GM21786 (cell line): ENCODE measurements at regions not wholly inside any gene's neighbourhood (a gene's known extent, or its start where the extent isn't known, plus 50 kb on each side); places are given as distances from the start of the nearest gene placed in this dataset.

Source experiments
- ATAC-seq: cut with Tn5 transposase; IDR thresholded peaks from one replicate; pipeline ENCODE4 v1.9.1; 2021; ENCODE audit not compliant: unreplicated experiment

DNA sequence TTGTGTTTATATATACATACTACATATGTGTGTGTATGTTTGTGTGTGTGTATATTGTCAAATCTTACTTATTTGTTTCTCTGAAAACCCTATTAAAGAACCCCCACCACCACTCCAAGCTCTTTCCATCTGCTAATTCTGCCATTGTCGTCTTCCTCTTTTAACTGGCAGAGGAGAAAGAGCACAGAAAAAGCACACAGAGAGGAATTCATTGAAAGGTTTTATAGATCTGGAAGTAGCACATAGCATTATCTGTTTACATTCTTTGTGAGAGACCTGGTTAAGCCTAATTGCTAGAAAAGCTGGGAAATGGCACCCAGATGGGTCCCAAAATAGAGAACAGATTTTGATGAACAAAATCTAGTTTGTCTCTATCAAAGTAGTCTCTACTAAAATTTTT is 800.0 kb upstream of the PIK3C3 start:
- ATAC-seq = no peak

DNA sequence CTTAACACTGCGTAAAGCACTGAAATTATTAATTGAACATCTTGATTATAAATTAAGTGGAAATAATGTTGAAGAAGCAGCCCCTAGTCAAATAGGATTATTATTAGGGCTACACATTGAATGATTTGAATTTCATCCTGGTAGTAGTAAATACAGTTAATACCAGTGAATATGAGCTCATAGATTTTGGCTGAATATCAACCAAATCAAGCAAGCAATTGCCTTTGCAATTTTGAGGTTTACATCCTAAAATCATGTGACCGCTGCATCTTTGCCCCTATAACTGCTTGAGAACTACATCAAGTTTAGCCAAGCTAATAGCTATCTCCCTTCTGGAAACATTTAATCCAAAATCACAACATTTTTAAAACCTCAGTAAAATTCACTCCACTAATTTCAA is 801.2 kb upstream of the PIK3C3 start:
- no peak for ATAC-seq

DNA sequence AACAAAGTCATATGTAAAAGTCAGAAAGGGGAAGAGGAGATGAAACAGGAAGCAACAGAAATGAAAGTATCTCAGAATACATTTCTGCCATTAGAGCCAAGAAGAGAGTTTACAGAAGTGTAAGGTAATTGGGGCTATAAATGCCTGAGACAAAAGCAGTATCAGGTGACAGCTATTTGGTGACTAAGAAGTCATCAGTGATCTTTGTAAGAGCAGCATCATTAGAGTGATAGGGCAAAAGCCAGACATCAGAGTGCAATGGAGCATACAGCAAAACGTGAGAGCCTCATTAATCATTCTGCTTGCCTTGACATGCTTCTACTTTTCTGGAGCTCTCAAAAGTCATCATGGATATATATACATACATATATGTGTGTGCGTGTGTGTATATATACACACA is 804.7 kb upstream of the PIK3C3 start:
- ATAC-seq = no peak

DNA sequence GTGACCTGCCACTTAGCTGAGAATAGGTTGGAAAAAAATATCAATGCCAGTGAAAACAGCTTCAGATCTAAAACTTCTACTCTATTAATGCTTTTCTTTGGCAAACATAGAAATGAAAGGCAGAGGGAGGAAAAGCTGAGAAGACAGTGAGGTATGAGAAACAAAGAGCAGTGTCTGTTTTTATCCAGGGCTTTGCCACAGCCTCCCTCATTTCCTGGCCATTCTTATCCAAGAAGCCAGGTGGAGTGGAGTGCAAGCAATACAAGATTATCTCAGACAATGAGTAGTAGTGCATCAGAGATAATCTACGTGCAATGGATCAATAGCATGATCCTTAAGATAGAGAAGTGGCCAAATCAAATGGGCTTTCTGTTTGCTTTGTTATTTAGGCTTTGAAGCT is 808.7 kb upstream of the PIK3C3 start:
- ATAC-seq = no peak

DNA sequence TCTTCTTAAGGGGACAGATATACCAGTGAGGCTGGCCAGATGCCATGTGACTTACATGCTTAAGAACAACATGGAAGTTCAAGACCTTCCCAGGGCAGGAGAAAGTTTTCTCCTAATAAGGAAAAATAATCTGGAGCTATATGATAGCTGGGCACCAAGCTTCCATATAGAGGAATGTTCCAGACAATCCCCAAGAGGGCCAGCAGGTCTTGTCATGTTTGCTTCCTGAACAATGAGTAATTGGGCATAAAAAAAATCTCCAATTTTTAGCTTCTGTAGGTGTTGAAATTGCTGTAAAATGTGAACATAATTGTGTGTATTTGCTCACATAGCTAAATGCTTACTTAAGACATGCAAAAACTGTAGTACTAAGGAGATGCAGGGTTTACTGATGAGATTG is 809.5 kb upstream of the PIK3C3 start:
- no peak for ATAC-seq

DNA sequence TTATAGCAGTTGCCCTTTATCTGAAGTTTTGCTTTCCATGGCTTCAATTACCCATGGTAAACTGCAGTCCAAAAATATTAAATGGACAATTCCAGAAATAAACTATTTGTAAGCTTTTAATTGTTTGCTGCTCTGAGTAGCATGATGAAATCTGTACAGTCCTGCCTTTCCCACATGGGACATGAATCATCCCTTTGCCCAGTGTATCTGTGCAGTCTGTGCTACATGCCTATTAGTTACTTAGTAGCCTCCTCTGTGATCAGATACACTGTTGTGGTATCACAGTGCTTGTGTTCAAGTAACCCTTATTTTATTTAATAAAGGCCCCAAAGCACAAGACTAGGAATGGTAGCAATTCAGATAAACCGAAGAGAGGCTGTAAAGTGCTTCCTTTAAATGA is 810.6 kb upstream of the PIK3C3 start:
- ATAC-seq = no peak

DNA sequence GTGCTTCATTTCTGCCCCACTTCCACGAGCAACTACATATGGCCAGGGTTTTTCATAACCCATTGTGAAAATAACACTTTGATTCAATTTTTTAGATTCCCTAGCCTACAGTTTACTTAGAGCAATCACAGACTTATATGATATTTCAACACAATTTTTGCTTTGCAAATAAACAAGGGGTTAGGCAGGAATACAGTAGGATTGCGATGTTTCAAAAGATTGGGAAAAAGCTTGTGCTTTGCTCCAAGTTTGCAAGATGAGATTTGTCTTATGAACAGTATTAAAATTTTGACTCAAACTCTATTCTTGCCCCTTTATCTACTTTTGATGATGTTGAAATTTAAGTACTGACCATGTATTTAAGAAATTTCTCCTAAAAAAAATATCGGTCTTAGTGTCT is 814.5 kb upstream of the PIK3C3 start:
- no peak for ATAC-seq

DNA sequence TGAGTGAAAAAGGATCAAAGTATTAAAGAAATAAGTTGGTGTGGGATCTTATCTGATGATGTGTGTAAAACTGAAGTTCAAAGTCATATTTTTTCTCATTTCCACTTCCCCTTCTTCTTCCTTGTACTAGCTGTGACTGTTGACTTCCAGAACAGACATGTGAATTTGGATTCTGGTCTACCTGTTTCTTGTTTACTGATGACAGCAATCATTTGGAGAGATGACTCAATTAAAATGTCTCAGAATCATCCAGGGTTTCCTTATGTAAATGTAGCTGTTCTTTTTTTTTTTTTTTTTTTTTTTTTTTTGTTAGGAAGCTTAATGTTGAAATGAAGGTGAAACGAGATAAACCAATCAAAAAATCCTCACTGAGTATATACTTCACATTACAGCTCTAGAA is 819.9 kb upstream of the PIK3C3 start:
- ATAC-seq = no peak

DNA sequence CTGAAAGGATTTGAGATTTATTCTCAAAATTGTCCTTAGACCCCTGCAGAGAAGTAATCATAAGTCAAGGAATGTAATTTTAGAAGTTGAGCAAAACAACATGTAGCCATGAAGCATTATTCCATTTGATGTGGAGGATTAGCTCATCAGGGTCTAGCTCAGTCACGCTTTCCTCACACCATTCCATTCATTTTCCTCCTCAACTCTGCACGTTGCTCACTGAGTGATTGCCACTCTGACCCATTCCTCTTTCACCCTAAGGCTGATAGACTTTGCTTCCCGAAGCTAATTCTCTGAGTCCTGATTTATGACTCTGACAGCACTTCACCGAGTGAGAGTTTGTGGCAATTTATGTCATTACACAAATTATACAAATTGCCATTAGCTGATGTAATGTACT is 820.6 kb upstream of the PIK3C3 start:
- ATAC-seq = no peak

DNA sequence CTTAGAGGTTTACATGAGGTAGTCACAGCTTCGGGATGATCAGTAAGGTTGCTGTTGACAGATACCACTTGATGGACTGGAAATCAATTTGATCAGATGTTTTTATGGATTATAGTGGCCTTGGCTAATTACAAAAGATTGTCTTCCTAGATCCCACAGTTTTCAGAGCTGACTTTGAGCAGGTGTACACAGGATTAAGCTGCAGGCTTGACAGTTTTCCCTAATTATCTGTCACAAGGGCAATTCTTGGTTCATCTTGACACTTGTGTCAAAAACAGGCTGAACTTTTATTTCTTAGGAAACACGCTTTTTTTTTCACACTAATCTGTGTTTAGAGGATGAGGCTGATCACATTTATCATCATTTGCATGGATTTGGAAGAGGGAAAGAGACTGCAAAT is 824.0 kb upstream of the PIK3C3 start:
- no peak for ATAC-seq

DNA sequence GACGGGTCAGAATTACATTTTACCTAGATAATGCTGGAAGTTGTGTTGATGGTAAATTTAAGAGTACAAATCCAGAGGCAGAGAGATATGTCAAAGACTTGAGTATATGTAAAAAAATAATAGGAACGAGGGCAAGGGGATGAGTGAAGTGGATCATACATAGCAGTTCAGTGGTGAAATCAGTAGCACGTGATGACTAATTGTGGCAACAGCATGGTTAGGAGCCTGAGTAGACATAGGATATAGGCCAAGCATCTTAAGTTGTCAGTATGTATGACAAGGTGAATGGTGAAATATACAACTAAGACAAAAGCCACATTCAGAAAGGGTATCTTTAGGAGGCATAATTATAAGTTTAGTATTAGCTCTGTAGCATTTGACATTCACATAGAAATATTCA is 826.5 kb upstream of the PIK3C3 start:
- no peak for ATAC-seq

DNA sequence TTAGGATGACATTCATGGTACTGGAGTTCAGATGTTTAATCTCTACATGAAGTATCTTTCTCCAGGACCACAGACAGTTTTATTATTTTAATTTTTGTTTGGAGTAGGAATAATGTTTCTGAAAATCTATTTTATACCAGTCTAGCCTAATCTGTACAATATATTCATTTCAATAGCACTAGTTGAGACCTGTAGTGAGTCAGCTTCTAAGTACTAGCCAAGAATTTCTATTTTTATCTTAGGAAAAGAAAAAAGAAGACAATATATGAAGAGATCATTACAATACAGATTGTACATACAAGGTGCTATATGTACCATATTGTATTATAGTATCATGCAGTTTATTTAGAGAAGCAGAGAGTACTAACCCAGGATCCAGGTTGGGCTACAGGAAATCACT is 826.9 kb upstream of the PIK3C3 start:
- no peak for ATAC-seq

DNA sequence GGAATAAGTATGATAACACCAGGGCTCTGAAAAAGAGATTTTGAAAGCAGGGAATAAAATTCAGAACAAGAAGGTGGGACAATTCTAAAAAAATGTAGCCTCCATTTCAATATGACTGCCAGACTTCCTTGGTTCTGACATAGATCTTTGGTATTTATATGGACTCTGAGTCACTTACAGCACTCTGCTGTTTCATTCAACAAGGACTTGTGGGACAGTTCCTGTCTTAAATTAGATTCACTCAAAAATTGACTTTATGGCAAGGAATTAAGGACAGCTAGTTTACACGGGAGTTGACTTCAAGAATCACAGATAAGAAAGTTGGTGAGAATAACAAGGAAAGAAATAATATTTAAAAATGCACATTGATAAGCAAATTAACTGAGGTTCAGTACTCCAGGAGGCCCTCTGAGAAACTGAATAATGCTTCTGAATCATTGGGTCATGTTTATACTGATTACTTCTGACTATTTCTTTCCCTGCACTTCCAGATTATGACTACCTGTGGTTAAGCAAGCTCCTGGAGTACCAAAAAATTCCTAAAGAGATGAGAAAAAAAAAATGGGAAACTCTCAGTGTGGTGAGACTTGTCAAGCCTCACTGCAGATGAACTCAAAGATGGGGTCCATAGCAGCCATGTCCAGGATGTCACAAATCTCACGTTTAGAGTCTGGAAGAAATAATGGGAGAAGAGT is 828.3 kb upstream of the PIK3C3 start:
- no peak for ATAC-seq

DNA sequence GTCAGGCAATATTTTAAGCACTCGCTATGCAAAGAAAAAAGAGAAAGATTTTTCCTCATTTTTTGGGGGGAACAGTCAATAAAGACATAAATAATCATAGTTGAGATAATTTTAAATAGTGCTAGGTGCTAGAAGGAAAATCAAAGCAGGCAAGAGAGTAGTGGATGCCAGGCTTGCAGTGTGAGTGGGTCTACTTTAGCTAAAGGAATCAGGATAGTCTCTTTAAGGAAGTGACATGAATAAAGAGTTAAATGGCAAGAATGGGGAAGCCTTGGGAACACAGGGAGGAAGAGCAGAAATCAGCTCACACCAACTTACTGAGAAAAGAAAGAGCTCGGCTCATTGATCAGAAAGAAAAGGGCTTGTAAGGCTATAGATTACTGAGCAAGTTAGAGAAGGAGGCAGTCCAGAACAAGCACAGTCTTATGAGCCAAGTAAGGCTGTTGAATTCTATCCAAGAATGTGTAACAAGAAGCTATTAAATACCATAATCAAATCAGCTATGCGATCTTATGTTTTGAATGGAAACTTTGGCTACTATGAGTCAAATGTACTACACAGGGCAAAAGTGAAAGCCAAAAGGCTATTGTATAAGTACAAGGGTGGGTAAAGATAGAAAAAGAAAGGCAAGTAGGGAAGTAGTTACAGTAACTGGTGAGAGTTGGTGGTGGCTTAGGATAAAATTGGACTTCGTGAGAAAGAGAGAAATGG is 833.8 kb upstream of the PIK3C3 start:
- ATAC-seq = no peak

DNA sequence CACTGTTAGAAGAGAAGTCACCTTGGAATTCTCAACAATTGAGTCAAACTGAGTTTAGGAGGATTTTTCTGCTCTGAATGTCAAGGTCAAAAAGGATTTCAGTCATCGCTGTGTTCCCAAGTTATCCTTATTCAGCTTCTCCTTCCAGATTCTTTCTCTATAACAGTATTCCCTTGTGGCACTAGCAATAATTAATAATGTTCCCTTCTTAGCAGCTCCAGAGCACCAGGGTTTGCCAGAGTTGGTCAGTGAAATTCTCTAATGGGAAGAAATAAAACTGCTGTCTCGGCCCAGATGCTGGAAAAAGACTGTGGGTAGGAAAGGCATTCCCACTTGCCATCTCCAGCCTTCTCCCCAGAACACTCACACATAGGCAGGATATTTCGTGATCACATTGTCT is 836.0 kb upstream of the PIK3C3 start:
- ATAC-seq = no peak

DNA sequence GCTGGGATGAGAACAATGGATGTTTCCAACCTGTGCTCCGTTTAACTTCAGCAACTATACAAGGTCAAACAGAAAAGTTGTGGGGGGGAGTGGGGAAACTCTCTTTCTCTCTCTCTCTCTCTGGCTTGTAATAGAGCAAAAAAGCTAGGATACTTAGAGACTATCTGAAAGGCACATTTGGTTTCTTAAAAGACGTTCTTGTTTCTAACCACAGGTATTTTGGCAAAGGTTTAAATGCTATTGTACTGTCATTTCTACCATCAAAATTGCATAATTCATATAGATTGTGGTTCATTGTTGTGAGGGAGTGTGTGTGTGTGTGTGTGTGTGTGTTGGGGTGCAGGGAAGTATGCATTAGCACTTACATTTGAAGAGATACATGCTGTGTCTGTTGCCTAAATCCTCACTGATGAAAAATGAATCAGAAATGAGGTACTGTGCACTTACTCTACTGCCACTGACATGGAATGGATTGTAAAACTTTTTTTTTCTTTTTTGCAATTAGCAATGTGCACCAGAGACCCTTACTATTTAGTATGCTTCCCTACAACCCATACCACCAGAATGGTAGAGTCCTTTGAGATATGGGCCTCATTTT is 841.0 kb upstream of the PIK3C3 start:
- no peak for ATAC-seq

DNA sequence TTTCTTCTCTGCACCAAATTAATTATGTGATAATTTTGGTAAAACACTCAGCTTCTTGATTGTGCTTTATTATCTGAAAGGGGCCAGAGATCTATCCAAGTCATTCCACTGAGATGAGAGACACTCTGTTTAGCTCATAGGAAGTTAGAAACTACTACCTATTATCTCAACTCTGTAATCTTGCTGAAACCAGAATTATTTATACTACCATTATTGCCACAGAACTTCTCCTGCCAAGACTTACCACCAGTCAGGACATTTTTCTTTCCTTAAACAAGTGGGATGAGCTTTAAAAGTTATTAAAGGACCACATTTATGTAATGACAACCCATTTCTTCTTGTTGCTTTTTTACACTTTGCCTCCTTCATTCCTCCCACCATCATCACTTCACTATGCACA is 855.6 kb upstream of the PIK3C3 start:
- ATAC-seq = no peak

DNA sequence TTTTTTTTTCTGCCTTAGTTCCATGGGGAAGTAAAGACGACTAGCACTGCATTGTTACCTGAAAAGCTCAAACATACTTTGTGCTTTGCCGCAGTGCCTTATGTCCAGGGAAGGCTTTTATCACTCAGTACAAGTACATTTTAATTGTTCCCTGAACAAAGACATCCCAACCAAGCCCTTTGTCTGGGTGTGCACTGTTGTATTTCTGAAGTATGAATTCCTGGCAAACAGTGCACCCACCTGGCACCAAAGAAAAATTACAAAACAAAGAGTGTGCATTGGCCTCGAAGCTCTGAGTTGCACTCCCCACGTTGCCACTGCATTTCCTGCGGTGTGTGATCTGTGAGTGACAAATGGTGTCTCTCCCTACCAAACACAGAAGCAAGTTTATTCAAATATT is 858.5 kb upstream of the PIK3C3 start:
- ATAC-seq = no peak

DNA sequence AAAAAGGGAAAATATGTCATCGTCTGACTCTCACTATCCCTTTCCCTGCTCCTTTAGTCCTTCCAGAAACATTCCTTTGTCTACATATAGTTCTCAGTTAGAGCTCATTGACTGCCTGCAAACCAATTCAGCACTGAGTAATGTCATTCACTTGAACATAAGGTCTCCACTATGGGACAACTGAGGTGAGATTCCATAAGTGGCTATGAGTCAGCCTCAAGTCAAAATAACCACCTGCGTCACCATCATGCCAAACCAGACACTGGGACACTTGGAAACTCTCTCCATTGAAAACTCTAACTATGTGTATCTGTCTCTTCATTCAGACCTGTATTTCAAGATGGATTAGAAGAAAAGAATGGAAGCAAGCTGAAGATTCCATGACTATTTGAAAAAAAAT is 878.0 kb upstream of the PIK3C3 start:
- ATAC-seq = no peak

DNA sequence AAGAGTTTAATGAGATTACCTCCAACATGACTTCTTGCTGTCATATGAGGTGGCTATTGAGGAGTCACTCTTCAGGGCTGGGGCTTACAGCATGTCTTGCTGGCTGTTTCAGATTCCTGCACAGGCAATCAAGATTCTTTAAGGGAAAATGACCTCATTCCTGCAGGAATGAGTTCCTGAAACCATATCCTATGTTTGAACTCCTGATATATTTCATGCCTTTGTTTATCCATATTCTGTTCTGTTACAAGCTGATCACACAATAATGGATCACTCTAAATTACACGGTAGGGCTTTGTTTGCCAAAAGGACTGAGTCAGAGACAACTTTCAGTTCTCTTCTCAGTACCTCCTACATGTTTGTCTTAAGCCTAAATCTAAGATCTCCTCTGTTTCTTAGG is 879.8 kb upstream of the PIK3C3 start:
- ATAC-seq = no peak

DNA sequence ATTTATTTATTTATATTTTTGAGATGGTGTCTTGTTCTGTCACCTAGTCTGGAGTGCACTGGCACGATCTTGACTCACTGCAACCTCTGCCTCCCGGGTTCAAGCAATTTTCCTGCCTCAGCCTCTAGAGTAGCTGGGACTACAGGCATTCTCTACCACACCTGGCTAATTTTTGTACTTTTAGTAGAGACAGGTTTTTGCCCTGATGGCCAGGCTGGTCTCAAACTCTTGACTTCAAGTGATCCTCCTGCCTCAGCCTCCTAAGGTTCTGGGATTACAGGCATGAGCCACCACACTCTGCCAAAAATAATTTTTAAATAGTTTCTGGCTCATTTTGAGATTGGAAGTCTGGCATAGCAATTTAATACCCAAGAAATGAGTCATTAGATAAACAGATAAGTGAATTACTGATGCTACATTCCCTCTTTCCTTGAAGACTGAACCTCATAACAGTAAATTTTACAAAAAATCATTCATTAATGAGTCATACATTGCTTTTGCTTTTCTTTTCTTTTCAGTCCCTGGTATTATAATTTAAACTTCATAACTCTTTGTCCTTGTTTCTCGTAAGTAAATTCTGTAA is 881.6 kb upstream of the PIK3C3 start:
- no peak for ATAC-seq

DNA sequence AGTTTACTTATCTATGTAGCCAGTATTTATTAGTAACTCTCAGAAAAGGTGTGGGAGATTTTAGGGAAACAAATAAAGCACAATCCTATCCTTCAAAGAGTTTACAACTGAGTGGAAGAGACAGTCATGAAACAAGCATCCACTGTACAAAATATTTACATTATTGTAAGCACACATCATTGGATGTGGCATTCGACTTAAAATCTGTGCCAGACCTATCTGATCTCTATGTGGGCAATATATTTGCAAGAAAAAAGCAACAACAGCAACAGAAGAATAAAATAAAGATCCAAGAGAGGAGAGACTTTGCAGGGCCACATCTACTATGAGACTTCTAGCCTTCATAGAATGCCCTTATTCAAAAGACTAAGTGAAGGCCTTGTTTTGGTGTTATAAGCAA is 882.1 kb upstream of the PIK3C3 start:
- ATAC-seq = no peak
